Effector memory CD4-positive, alpha-beta T cell (primary cell): ENCODE measurements at regions not wholly inside any gene's neighbourhood (a gene's known extent, or its start where the extent isn't known, plus 50 kb on each side); places are given as distances from the start of the nearest gene placed in this dataset.
"Not testable (repeated sequence)": the region's sequence is repeated elsewhere in the genome, so short reads cannot be mapped to it uniquely, and the experiment has no call there.

Experiments
- DNase-seq, 3 donors: peaks; one replicate each; pipeline ENCODE4 v3.0.0-alpha.2; 2020
- H3K27ac ChIP-seq: 2 replicates; pipeline ENCODE4 v1.7.0; 2013; ENCODE audit warnings: mild to moderate bottlenecking, low read length, moderate library complexity; ENCODE audit not compliant: insufficient read depth, poor library complexity, severe bottlenecking
- H3K27me3 ChIP-seq: replicated peaks from 2 replicates; pipeline ENCODE4 v1.7.0; 2013; ENCODE audit warnings: mild to moderate bottlenecking, low read length; ENCODE audit not compliant: insufficient read depth, control insufficient read depth, poor library complexity, severe bottlenecking
- H3K36me3 ChIP-seq: 2 replicates; pipeline ENCODE4 v1.7.0; 2013; ENCODE audit warnings: mild to moderate bottlenecking, low read length, moderate library complexity; ENCODE audit not compliant: control insufficient read depth, insufficient read depth
- H3K4me1 ChIP-seq: 2 replicates; pipeline ENCODE4 v1.7.0; 2013; ENCODE audit warnings: low read length, mild to moderate bottlenecking; ENCODE audit not compliant: control insufficient read depth, insufficient read depth, poor library complexity, severe bottlenecking
- H3K4me3 ChIP-seq: 2 replicates; pipeline ENCODE4 v1.7.0; 2013; ENCODE audit warnings: low read length, low read depth, mild to moderate bottlenecking; ENCODE audit not compliant: insufficient read depth, poor library complexity, severe bottlenecking
- H3K9me3 ChIP-seq: 2 replicates; pipeline ENCODE4 v1.7.0; 2013; ENCODE audit warnings: mild to moderate bottlenecking, low read length, moderate library complexity; ENCODE audit not compliant: control insufficient read depth

GRCh38 chr4:66014146-66014765, 344.0 kb upstream of the EPHA5 start:
- Histone ChIP-seq H3K4me1 (no peaks in the 10 kb centered on the region), H3K27me3 (no peaks in the 10 kb centered on the region), H3K36me3 (no peaks in the 10 kb centered on the region), H3K4me3 (no peak overlapping the region), H3K9me3 (no peaks in the 10 kb centered on the region), H3K27ac (no peak overlapping the region)
- no peak for DNase-seq

- no peak overlapping the region for H3K27ac ChIP-seq
- H3K4me3 ChIP-seq: no peak overlapping the region
- no peaks in the 10 kb centered on the region for H3K9me3 ChIP-seq
- no peaks in the 10 kb centered on the region for H3K4me1 ChIP-seq
- no peak for DNase-seq
- H3K27me3 ChIP-seq: no peaks in the 10 kb centered on the region
- no peaks in the 10 kb centered on the region for H3K36me3 ChIP-seq
Observed at GRCh38 chr4:66000510-66001117, 330.3 kb upstream of the EPHA5 start.

- Histone ChIP-seq H3K4me3 (no peak overlapping the region), H3K27ac (no peak overlapping the region), H3K36me3 (no peaks in the 10 kb centered on the region), H3K4me1 (no peaks in the 10 kb centered on the region), H3K27me3 (no peaks in the 10 kb centered on the region), H3K9me3 (no peaks in the 10 kb centered on the region)
- no peak for DNase-seq
Observed at GRCh38 chr4:65999518-65999871, 329.2 kb upstream of the EPHA5 start.

GRCh38 chr4:65998807-65999517, 328.7 kb upstream of the EPHA5 start:
- H3K27ac ChIP-seq, DNase-seq, H3K27me3 ChIP-seq, H3K9me3 ChIP-seq, H3K4me3 ChIP-seq, H3K36me3 ChIP-seq, H3K4me1 ChIP-seq: not testable (repeated sequence)

- DNase-seq: no peak
- H3K27me3 ChIP-seq: no peaks in the 10 kb centered on the region
- H3K36me3 ChIP-seq: no peaks in the 10 kb centered on the region
- H3K9me3 ChIP-seq: no peaks in the 10 kb centered on the region
- no peak overlapping the region for H3K4me3 ChIP-seq
- H3K4me1 ChIP-seq: no peaks in the 10 kb centered on the region
- no peak overlapping the region for H3K27ac ChIP-seq
Observed at GRCh38 chr4:65983061-65983460, 312.8 kb upstream of the EPHA5 start.

GRCh38 chr4:65976287-65976686, 306.0 kb upstream of the EPHA5 start:
- peaks cover 3% of the 10 kb centered on the region for H3K9me3 ChIP-seq
- no peak overlapping the region for H3K4me3 ChIP-seq
- H3K4me1 ChIP-seq: no peaks in the 10 kb centered on the region
- H3K36me3 ChIP-seq: no peaks in the 10 kb centered on the region
- no peaks in the 10 kb centered on the region for H3K27me3 ChIP-seq
- H3K27ac ChIP-seq: no peak overlapping the region
- no peak for DNase-seq

GRCh38 chr4:65973186-65973585, 302.9 kb upstream of the EPHA5 start:
- H3K9me3 ChIP-seq: peaks cover 3% of the 10 kb centered on the region
- no peak overlapping the region for H3K27ac ChIP-seq
- no peaks in the 10 kb centered on the region for H3K4me1 ChIP-seq
- no peak overlapping the region for H3K4me3 ChIP-seq
- DNase-seq: no peak
- no peaks in the 10 kb centered on the region for H3K27me3 ChIP-seq
- H3K36me3 ChIP-seq: no peaks in the 10 kb centered on the region

GRCh38 chr4:65971686-65972085, 301.4 kb upstream of the EPHA5 start:
- Histone ChIP-seq H3K27me3 (no peaks in the 10 kb centered on the region), H3K4me1 (no peaks in the 10 kb centered on the region), H3K36me3 (no peaks in the 10 kb centered on the region), H3K27ac (no peak overlapping the region), H3K4me3 (no peak overlapping the region), H3K9me3 (peaks cover 3% of the 10 kb centered on the region)
- no peak for DNase-seq

GRCh38 chr4:65968831-65969558, 298.7 kb upstream of the EPHA5 start:
- DNase-seq: no peak

GRCh38 chr4:65960751-65961150, 290.5 kb upstream of the EPHA5 start:
- Histone ChIP-seq H3K9me3 (no peaks in the 10 kb centered on the region), H3K4me3 (no peak overlapping the region), H3K4me1 (no peaks in the 10 kb centered on the region), H3K36me3 (no peaks in the 10 kb centered on the region), H3K27ac (no peak overlapping the region), H3K27me3 (no peaks in the 10 kb centered on the region)
- DNase-seq: no peak

More at GRCh38 chr4:65968831-65969558, 298.7 kb upstream of the EPHA5 start:
- Histone ChIP-seq H3K27me3 (no peaks in the 10 kb centered on the region), H3K4me1 (no peaks in the 10 kb centered on the region), H3K36me3 (no peaks in the 10 kb centered on the region), H3K27ac (no peak overlapping the region), H3K4me3 (no peak overlapping the region), H3K9me3 (no peaks in the 10 kb centered on the region)
